HUDEP-2 (cell line): ENCODE measurements at regions not wholly inside any gene's neighbourhood (a gene's known extent, or its start where the extent isn't known, plus 50 kb on each side); places are given as distances from the start of the nearest gene placed in this dataset.

ENCODE experiments used
- DNase-seq, 76 experiments: peaks; one replicate each; lab custom pipeline; 2025; ENCODE audit not compliant: unreplicated experiment in 76 of 76; lab: John Stamatoyannopoulos, UW

- no peak for DNase-seq
Observed at GRCh38 chr12:84605983-84606382, 306.6 kb downstream of the SLC6A15 start.

- DNase-seq, result no peak
Observed at GRCh38 chr12:84604551-84604950, 308.0 kb downstream of the SLC6A15 start.

GRCh38 chr12:84603484-84604248 lies 308.9 kb downstream of the SLC6A15 start:
- DNase-seq, result no peak

- no peak for DNase-seq
Observed at GRCh38 chr12:84601483-84601882, 311.1 kb downstream of the SLC6A15 start.

- no peak for DNase-seq
Observed at GRCh38 chr12:84599539-84599938, 313.1 kb downstream of the SLC6A15 start.

- DNase-seq, result no peak
Observed at GRCh38 chr12:84596266-84596665, 316.3 kb downstream of the SLC6A15 start.

GRCh38 chr12:84594157-84594556 lies 318.4 kb downstream of the SLC6A15 start:
- no peak for DNase-seq

GRCh38 chr12:84585776-84586395 lies 326.7 kb downstream of the SLC6A15 start:
- DNase-seq, result no peak

GRCh38 chr12:84572196-84572595 lies 340.4 kb downstream of the SLC6A15 start:
- no peak for DNase-seq

GRCh38 chr12:84562331-84562730 lies 350.3 kb downstream of the SLC6A15 start:
- DNase-seq, result no peak

- DNase-seq, result no peak
Observed at GRCh38 chr12:84561351-84561750, 351.2 kb downstream of the SLC6A15 start.

GRCh38 chr12:84554199-84554723 lies 358.3 kb downstream of the SLC6A15 start:
- no peak for DNase-seq

- no peak for DNase-seq
Observed at GRCh38 chr12:84553331-84554117, 359.1 kb downstream of the SLC6A15 start.

GRCh38 chr12:84551373-84551772 lies 361.2 kb downstream of the SLC6A15 start:
- DNase-seq, result no peak

GRCh38 chr12:84550518-84550917 lies 362.1 kb downstream of the SLC6A15 start:
- no peak for DNase-seq

GRCh38 chr12:84542289-84542688 lies 370.3 kb downstream of the SLC6A15 start:
- DNase-seq, result no peak

GRCh38 chr12:84537666-84538065 lies 374.9 kb downstream of the SLC6A15 start:
- DNase-seq, result no peak

- DNase-seq, result no peak
Observed at GRCh38 chr12:84512751-84513150, 399.8 kb downstream of the SLC6A15 start.

GRCh38 chr12:84508851-84509260 lies 403.7 kb downstream of the SLC6A15 start:
- DNase-seq, result no peak

GRCh38 chr12:84507956-84508850 lies 404.4 kb downstream of the SLC6A15 start:
- DNase-seq, result peak in 2 of 76 experiments; percentile 6 to 7
